GM12874 (cell line): ENCODE measurements at regions not wholly inside any gene's neighbourhood (a gene's known extent, or its start where the extent isn't known, plus 50 kb on each side); places are given as distances from the start of the nearest gene placed in this dataset.

ENCODE experiments used
- TF ChIP-seq, protein P1 (sequence below): IDR thresholded peaks from 2 replicates; pipeline ENCODE4 v1.5.1; 2011; ENCODE audit warnings: low read depth, mild to moderate bottlenecking, control low read depth, low read length, moderate library complexity; ENCODE audit not compliant: insufficient read depth

- TF ChIP-seq, protein P1, sequence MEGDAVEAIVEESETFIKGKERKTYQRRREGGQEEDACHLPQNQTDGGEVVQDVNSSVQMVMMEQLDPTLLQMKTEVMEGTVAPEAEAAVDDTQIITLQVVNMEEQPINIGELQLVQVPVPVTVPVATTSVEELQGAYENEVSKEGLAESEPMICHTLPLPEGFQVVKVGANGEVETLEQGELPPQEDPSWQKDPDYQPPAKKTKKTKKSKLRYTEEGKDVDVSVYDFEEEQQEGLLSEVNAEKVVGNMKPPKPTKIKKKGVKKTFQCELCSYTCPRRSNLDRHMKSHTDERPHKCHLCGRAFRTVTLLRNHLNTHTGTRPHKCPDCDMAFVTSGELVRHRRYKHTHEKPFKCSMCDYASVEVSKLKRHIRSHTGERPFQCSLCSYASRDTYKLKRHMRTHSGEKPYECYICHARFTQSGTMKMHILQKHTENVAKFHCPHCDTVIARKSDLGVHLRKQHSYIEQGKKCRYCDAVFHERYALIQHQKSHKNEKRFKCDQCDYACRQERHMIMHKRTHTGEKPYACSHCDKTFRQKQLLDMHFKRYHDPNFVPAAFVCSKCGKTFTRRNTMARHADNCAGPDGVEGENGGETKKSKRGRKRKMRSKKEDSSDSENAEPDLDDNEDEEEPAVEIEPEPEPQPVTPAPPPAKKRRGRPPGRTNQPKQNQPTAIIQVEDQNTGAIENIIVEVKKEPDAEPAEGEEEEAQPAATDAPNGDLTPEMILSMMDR, result no peak
Observed at GRCh38 chr1:81478219-81478618, 322.5 kb upstream of the ADGRL2 start.

GRCh38 chr1:81477710-81478109, 323.0 kb upstream of the ADGRL2 start:
- TF ChIP-seq, protein P1, result no peak

- TF ChIP-seq, protein P1, result no peak
Observed at GRCh38 chr1:81472387-81472786, 328.3 kb upstream of the ADGRL2 start.

DNA sequence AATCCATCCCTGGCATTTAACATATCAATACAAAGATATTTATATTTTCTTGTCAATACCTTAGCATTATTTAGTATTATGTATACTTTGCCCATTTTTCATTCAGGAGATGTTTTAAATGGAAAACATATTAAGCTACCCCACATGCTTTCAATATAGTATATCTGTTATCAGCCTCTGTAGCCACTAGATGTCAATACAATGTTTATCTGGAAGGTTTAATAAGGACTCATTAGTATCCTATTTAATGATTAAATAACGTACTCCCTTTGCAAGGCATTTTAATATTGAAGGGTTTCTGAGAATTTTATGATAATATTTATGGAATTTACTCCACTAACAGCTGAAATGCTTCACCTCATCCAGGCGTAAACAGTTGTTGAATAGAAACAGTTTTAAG, 329.5 kb upstream of the ADGRL2 start:
- TF ChIP-seq, protein P1, result no peak

DNA sequence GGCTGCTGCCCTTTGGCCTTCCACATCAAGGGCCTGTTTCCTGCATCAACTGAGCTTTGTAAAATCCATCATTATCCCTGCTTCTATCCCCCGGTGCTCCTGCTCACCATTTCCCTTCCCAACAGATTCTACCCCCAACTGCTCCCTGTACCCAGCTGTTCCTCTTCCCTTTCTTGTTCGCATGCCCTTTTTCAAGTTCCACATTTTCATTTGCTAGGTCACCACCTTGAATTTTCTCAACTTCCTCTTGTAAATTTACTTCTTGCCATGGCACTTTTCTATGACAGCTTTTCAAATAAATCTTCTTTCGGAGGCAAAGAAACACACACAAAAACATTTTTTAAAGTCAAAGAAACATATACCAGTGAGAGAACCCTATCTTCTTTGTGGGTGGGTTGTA, 330.5 kb upstream of the ADGRL2 start:
- TF ChIP-seq, protein P1, result no peak

DNA sequence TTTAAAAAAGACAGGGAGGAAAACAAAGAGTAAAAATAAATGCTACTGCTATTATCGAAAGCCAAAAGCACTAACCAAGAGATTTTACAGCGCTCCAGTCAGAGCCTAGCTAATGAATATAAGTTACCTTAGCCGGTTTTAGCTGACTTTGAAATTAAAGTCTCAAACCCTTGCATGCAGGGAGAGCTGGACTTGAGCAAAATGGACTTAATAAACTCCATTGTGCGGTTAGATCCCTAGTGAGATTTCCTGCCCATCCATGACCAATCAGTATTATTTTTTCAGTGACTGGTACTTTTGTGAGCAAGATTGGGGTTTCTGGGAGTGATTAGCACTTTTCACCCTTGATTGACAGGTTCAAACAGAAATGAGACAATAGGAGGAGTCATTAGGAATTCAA, 333.4 kb upstream of the ADGRL2 start:
- TF ChIP-seq, protein P1, result no peak

DNA sequence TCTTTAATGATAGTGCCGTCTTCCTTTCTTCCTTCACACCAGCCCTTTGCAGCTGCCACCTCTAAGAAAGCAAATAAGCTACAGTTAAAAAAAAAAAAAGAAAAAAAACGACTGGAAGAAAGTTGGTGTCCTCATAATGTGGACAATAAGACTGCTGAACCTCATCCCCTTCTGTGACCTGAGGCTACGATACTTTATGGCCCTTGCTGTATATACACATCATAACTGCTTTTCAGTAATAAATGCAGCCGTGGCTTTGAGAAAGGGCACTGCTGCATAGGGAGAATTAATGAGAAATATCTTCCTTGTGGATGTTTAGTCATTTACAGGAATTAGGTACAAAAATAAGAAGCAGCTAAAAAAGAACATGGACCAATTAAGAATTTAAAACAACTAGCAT, 333.8 kb upstream of the ADGRL2 start:
- TF ChIP-seq, protein P1, result no peak
